Body of pancreas (tissue), 4 donors: ENCODE measurements at regions not wholly inside any gene's neighbourhood (a gene's known extent, or its start where the extent isn't known, plus 50 kb on each side); places are given as distances from the start of the nearest gene placed in this dataset.

Experiments used
- POLR2A ChIP-seq, 3 donors: fragments of 450-650 bp; IDR thresholded peaks; one replicate each; pipeline ENCODE4 v1.6.1; 2016; ENCODE audit warnings: antibody characterized with exemption in 3 of 3, mild to moderate bottlenecking in 2 of 3
- TF ChIP-seq, protein P1 (sequence below), 7 experiments: fragments of 450-650 bp in 4 of 7; fragments of 200-600 bp in 3 of 7; sonication (generic) in 3 of 7; IDR thresholded peaks; one replicate each; pipeline ENCODE4 v1.5.1; 2016 to 2019; ENCODE audit warnings: antibody characterized with exemption in 7 of 7

DNA sequence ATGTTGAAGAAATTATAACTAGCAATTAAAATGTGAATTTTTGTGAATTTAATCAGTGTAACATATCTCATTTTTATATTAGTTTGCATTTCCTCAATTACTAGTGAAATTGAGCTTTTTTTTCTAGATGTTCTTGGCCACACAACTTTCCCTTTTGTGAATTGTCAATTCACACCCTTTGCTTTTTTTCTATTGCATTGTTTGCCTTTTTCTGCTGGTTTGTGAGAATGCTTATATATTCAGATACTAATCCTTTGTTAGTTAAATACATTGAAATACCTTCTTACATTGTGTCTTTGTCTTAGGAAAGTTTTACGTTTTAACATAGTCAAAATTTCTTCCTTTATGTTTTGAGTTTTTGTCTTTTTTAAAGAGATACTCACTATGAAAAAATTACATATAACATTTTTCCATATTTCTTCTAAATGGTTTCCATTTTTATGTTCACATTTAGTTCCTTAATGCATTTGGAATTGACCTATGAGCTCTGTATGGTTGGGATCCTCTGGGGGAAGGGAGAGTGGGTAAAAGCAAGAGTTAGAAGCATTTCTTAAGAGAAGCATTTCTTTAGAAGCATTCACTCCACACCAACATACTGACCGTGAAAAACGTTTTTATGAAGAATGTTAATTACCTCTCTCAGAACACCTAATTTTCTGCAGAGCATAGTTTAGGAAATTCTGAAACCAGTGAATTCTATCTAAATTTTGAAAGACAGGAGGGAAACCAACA is 126.0 kb downstream of the CAPZA3 start:
- TF ChIP-seq POLR2A (IDR thresholded peaks at IDR 0.05) = no peak
- TF ChIP-seq, protein P1, sequence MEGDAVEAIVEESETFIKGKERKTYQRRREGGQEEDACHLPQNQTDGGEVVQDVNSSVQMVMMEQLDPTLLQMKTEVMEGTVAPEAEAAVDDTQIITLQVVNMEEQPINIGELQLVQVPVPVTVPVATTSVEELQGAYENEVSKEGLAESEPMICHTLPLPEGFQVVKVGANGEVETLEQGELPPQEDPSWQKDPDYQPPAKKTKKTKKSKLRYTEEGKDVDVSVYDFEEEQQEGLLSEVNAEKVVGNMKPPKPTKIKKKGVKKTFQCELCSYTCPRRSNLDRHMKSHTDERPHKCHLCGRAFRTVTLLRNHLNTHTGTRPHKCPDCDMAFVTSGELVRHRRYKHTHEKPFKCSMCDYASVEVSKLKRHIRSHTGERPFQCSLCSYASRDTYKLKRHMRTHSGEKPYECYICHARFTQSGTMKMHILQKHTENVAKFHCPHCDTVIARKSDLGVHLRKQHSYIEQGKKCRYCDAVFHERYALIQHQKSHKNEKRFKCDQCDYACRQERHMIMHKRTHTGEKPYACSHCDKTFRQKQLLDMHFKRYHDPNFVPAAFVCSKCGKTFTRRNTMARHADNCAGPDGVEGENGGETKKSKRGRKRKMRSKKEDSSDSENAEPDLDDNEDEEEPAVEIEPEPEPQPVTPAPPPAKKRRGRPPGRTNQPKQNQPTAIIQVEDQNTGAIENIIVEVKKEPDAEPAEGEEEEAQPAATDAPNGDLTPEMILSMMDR (IDR thresholded peaks at IDR 0.05) = no peak
